ENCODE measurements at regions not wholly inside any gene's neighbourhood (a gene's known extent, or its start where the extent isn't known, plus 50 kb on each side); places are given as distances from the start of the nearest gene placed in this dataset.

DNA sequence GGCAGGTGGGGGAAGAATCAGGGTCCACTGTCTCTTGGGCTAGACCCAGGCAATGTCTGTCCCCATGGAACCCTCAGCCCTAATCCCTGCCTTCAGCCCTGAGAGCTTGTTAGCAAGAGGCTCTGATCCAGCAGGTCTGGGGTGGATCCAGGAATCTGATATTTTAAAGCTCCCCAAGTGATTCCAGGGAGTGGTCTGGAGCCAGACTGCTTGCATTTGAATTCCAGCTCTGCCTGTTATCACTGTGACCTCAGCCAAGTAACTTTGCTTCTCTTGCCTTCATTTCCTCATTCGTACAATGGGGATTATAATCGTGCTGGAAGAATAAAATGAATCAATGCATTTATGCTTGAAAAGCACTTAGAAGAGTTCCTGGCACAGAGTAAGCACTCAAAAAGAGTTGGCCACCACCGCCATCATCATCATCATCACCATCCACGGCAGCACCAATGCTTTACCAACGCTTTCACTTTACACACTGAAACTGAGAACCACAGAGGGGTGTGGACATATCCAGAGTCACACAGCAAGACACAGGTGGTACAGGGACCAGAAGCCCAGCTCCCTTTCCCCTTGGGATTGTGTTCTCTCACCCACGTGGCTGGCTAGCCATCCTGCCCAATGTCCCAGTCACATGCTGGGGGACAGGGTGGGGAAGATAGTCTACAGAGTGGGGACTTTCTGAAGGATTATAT is 75.7 kb upstream of the RALY start (continued):
- TF ChIP-seq KDM1A (IDR thresholded peaks at IDR 0.05; ENCODE audit: borderline replicate concordance, low read length) (no peak), RBBP5 (IDR thresholded peaks at IDR 0.05; ENCODE audit: borderline replicate concordance, low read depth, low read length) (no peak), CHD1 (IDR thresholded peaks at IDR 0.05; ENCODE audit: low read depth, low read length) (no peak), KDM5A (IDR thresholded peaks at IDR 0.05; ENCODE audit: low read length) (no peak), CREB1 (IDR thresholded peaks at IDR 0.05) (no peak), CTBP2 (IDR thresholded peaks at IDR 0.05; ENCODE audit: borderline replicate concordance, insufficient read depth, insufficient read length, low read length) (no peak), KDM4A (IDR thresholded peaks at IDR 0.05; ENCODE audit: low read depth, low read length, severe bottlenecking) (no peak)

All from H1 (cell line).